ENCODE measurements at regions not wholly inside any gene's neighbourhood (a gene's known extent, or its start where the extent isn't known, plus 50 kb on each side); places are given as distances from the start of the nearest gene placed in this dataset.

- POLR2A ChIA-PET (ENCODE audit: partially characterized antibody) = no interaction called here
- no peaks in the 10 kb centered on the region for H4K20me1 ChIP-seq (replicated peaks in 1 of 2; ENCODE audit: control insufficient read depth in 1 of 2, insufficient read depth in 2 of 2, low read length in 2 of 2)
- H3K27ac ChIP-seq (ENCODE audit: low read depth, low read length) = no peak overlapping the region
- no peak overlapping the region for H3K4ac ChIP-seq (replicated peaks; ENCODE audit: insufficient read length, low read depth, low read length)
- H2BK20ac ChIP-seq (ENCODE audit: low read length) = no peak overlapping the region
- peaks cover 0 to 7% (median 5%) of the 10 kb centered on the region in 4 experiments; a peak in 4 of 7 replicates for H3K4me1 ChIP-seq (replicated peaks in 1 of 4; ENCODE audit: control insufficient read depth in 3 of 4, insufficient read depth in 4 of 4, low read length in 3 of 4)
- no peaks in the 10 kb centered on the region for H3K23me2 ChIP-seq (ENCODE audit: low read depth, low read length)
- H3K79me1 ChIP-seq (ENCODE audit: low read depth, low read length) = no peaks in the 10 kb centered on the region
- DNase-seq (ENCODE audit: low read depth in 1 of 2, low spot score in 2 of 2) (no peak), FAIRE-seq (no peak)
- no peak overlapping the region for H3K4me2 ChIP-seq (ENCODE audit: insufficient read depth in 1 of 2, low read depth in 2 of 2, low read length in 2 of 2)
- no peak overlapping the region for H3K9ac ChIP-seq (replicated peaks in 1 of 4; ENCODE audit: extremely low read depth in 1 of 4, low read depth in 3 of 4, low read length in 3 of 4)
- no peaks in the 10 kb centered on the region for H3K36me3 ChIP-seq (ENCODE audit: control insufficient read depth in 2 of 4, insufficient read depth in 4 of 4, low read length in 3 of 4)
- CTCF ChIA-PET (ENCODE audit: partially characterized antibody) = no interaction called here
- no peak overlapping the region for H3K14ac ChIP-seq (ENCODE audit: insufficient read length)
- H3K18ac ChIP-seq (ENCODE audit: extremely low read depth, low read length) = no peak overlapping the region
- H4K91ac ChIP-seq (replicated peaks; ENCODE audit: insufficient read length, low read length) = no peak overlapping the region
- no peaks in the 10 kb centered on the region for H3K79me2 ChIP-seq (ENCODE audit: control insufficient read depth in 1 of 2, insufficient read depth in 2 of 2, low read length in 2 of 2)
- H3K4me3 ChIP-seq (ENCODE audit: extremely low read depth in 1 of 4, insufficient read depth in 2 of 4, low read depth in 3 of 4, low read length in 4 of 4) = no peak overlapping the region
- no peak overlapping the region for H4K8ac ChIP-seq (ENCODE audit: extremely low read depth, insufficient read depth, low read length)
- no peak overlapping the region for H3K23ac ChIP-seq (ENCODE audit: insufficient read length)
- no peaks in the 10 kb centered on the region for H3K27me3 ChIP-seq (replicated peaks in 1 of 4; ENCODE audit: control insufficient read depth in 3 of 4, extremely low read depth in 1 of 4, insufficient read depth in 3 of 4, low read length in 3 of 4)
- H2AK5ac ChIP-seq (ENCODE audit: low read depth, low read length) = no peak overlapping the region
- H3K56ac ChIP-seq (replicated peaks; ENCODE audit: insufficient read length, low read depth, low read length) = no peak overlapping the region
- no peak overlapping the region for H2BK12ac ChIP-seq (ENCODE audit: low read depth, low read length)
- H4K5ac ChIP-seq (ENCODE audit: insufficient read length, low read depth, low read length) = no peak overlapping the region
- no peak overlapping the region for H2BK5ac ChIP-seq (ENCODE audit: low read depth, low read length)
- H2BK120ac ChIP-seq (replicated peaks; ENCODE audit: low read depth, low read length) = no peak overlapping the region
- WGBS, 2 experiments (ENCODE audit: extremely low coverage in 1 of 2, insufficient coverage in 1 of 2, insufficient read length in 1 of 2, insufficient replicate concordance in 2 of 2, low coverage in 1 of 2, low lambda C conversion rate in 2 of 2, missing lambda C conversion rate in 1 of 2) = 67% methylated on average over 1 of the region's 1 CpG; no CpG with 5 or more reads in 1 of the 2 experiments
- no peak overlapping the region for H2BK15ac ChIP-seq (ENCODE audit: low read length)
- H3K9me3 ChIP-seq (ENCODE audit: insufficient read depth in 2 of 2, low read depth in 1 of 2, low read length in 1 of 2) = no peaks in the 10 kb centered on the region
- no peak overlapping the region for H2AFZ ChIP-seq (ENCODE audit: low read length)
- no peak for TF ChIP-seq JUN (IDR thresholded peaks at IDR 0.05; ENCODE audit: low read depth, low read length)
- TF ChIP-seq EP300 (IDR thresholded peaks at IDR 0.05; ENCODE audit: borderline replicate concordance in 1 of 2, low read depth in 2 of 2, low read length in 2 of 2) = no peak
- TF ChIP-seq SP4 (IDR thresholded peaks at IDR 0.05; ENCODE audit: low read length) = no peak
- TF ChIP-seq POLR2AphosphoS5 (IDR thresholded peaks at IDR 0.05; ENCODE audit: low read depth, low read length) = no peak
- TF ChIP-seq CREB1 (IDR thresholded peaks at IDR 0.05) = no peak
- TF ChIP-seq ATF2 (IDR thresholded peaks at IDR 0.05; ENCODE audit: low read length) = no peak
- no peak for TF ChIP-seq CHD2 (IDR thresholded peaks at IDR 0.05; ENCODE audit: low read length)
- no peak for TF ChIP-seq CHD1 (IDR thresholded peaks at IDR 0.05; ENCODE audit: low read depth, low read length)
- no peak for TF ChIP-seq KDM4A (IDR thresholded peaks at IDR 0.05; ENCODE audit: low read depth, low read length, severe bottlenecking)
- no peak for TF ChIP-seq RBBP5 (IDR thresholded peaks at IDR 0.05; ENCODE audit: borderline replicate concordance, low read depth, low read length)
Observed at GRCh38 chr10:35933491-35933890, 291.4 kb upstream of the FZD8 start.
